RWPE1 (cell line): ENCODE measurements at regions not wholly inside any gene's neighbourhood (a gene's known extent, or its start where the extent isn't known, plus 50 kb on each side); places are given as distances from the start of the nearest gene placed in this dataset.

Experiments used
- CTCF ChIA-PET: fragments of 350-600 bp; sonication (Branson Sonifier 250); formaldehyde crosslinking; extraction: SDS; loops from one replicate; lab custom pipeline; 2021; lab: Yijun Ruan, JAX
- POLR2A ChIA-PET: fragments of 400-600 bp; formaldehyde crosslinking; extraction: SDS; loops from one replicate; lab custom pipeline; 2020; ENCODE audit warnings: antibody characterized with exemption; ENCODE audit not compliant: low non-redundant PET; lab: Yijun Ruan, JAX
- DNase-seq: peaks from one replicate; pipeline ENCODE4 v3.0.0; 2012; ENCODE audit warnings: low spot score
- H3K27ac ChIP-seq: fragments of 450-650 bp; 2 replicates; pipeline ENCODE4 v1.5.1; 2017
- CTCF ChIP-seq: fragments of 450-650 bp; conservative IDR thresholded peaks from 2 replicates; pipeline ENCODE4 v1.5.1; 2017; ENCODE audit warnings: low read depth, mild to moderate bottlenecking

GRCh38 chr4:101584306-101584705 is 206.2 kb upstream of the BANK1 start:
- CTCF ChIA-PET: no interaction called here
- POLR2A ChIA-PET: no interaction called here
- no peak overlapping the region for H3K27ac ChIP-seq
- no peak for DNase-seq
- no peak for TF ChIP-seq CTCF

- TF ChIP-seq CTCF: no peak
- H3K27ac ChIP-seq: no peak overlapping the region
- no peak for DNase-seq
- ChIA-PET CTCF (interaction anchor here (0.6 kb wide), 1 partner anchor 31 kb away, joined by 3 read pairs; no protein-coding TSS in a partner anchor), POLR2A (no interaction called here)
Observed at GRCh38 chr4:101563126-101563525, 215.8 kb upstream of the PPP3CA start.

- no peak overlapping the region for H3K27ac ChIP-seq
- TF ChIP-seq CTCF: no peak
- DNase-seq: no peak
- CTCF ChIA-PET: no interaction called here
- POLR2A ChIA-PET: no interaction called here
Observed at GRCh38 chr4:101556842-101557241, 209.5 kb upstream of the PPP3CA start.

GRCh38 chr4:101555341-101555880 is 208.1 kb upstream of the PPP3CA start:
- DNase-seq: no peak
- POLR2A ChIA-PET: no interaction called here
- no peak for TF ChIP-seq CTCF
- CTCF ChIA-PET: interaction anchor here (0.7 kb wide), 1 partner anchor 12 kb away, joined by 5 read pairs; no protein-coding TSS in a partner anchor
- no peak overlapping the region for H3K27ac ChIP-seq

- CTCF ChIA-PET: no interaction called here
- POLR2A ChIA-PET: no interaction called here
- TF ChIP-seq CTCF: no peak
- H3K27ac ChIP-seq: no peak overlapping the region
- DNase-seq: no peak
Observed at GRCh38 chr4:101540336-101540735, 193.0 kb upstream of the PPP3CA start.

GRCh38 chr4:101528526-101528925 is 181.2 kb upstream of the PPP3CA start:
- DNase-seq: no peak
- ChIA-PET POLR2A (no interaction called here), CTCF (no interaction called here)
- no peak for TF ChIP-seq CTCF
- no peak overlapping the region for H3K27ac ChIP-seq
